Parathyroid adenoma (tissue), 2 donors: ENCODE measurements at regions not wholly inside any gene's neighbourhood (a gene's known extent, or its start where the extent isn't known, plus 50 kb on each side); places are given as distances from the start of the nearest gene placed in this dataset.

ENCODE experiments used
- H2AFZ ChIP-seq: fragments of 300-600 bp; sonication (generic); one replicate; pipeline ENCODE4 v1.7.0; 2017; ENCODE audit warnings: antibody characterized with exemption, mild to moderate bottlenecking
- H3K27ac ChIP-seq: fragments of 300-600 bp; sonication (generic); one replicate; pipeline ENCODE4 v1.7.0; 2017
- H3K27me3 ChIP-seq: fragments of 300-600 bp; sonication (generic); one replicate; pipeline ENCODE4 v1.7.0; 2017; ENCODE audit warnings: low read length; ENCODE audit not compliant: control insufficient read depth, insufficient read depth
- H3K36me3 ChIP-seq: fragments of 300-600 bp; sonication (generic); one replicate; pipeline ENCODE4 v1.7.0; 2017; ENCODE audit warnings: low read length; ENCODE audit not compliant: control insufficient read depth, insufficient read depth
- H3K4me1 ChIP-seq: fragments of 300-600 bp; sonication (generic); one replicate; pipeline ENCODE4 v1.7.0; 2017; ENCODE audit warnings: control low read depth
- H3K4me2 ChIP-seq: fragments of 300-600 bp; sonication (generic); one replicate; pipeline ENCODE4 v1.7.0; 2017; ENCODE audit warnings: low read length
- H3K4me3 ChIP-seq: fragments of 300-600 bp; sonication (generic); one replicate; pipeline ENCODE4 v1.7.0; 2017; ENCODE audit warnings: low read depth, low read length
- H3K79me2 ChIP-seq: fragments of 300-600 bp; sonication (generic); one replicate; pipeline ENCODE4 v1.7.0; 2017; ENCODE audit warnings: control low read depth
- H3K9ac ChIP-seq: fragments of 300-600 bp; sonication (generic); one replicate; pipeline ENCODE4 v1.7.0; 2017; ENCODE audit warnings: mild to moderate bottlenecking
- H3K9me3 ChIP-seq: fragments of 300-600 bp; sonication (generic); one replicate; pipeline ENCODE4 v1.7.0; 2017; ENCODE audit warnings: low read length; ENCODE audit not compliant: control insufficient read depth
- TF ChIP-seq, protein P1 (sequence below): fragments of 300-600 bp; sonication (generic); IDR thresholded peaks from one replicate; pipeline ENCODE4 v1.7.0; 2017; ENCODE audit warnings: antibody characterized with exemption, mild to moderate bottlenecking
- donor health status: primary hyperparathyroidism.

DNA sequence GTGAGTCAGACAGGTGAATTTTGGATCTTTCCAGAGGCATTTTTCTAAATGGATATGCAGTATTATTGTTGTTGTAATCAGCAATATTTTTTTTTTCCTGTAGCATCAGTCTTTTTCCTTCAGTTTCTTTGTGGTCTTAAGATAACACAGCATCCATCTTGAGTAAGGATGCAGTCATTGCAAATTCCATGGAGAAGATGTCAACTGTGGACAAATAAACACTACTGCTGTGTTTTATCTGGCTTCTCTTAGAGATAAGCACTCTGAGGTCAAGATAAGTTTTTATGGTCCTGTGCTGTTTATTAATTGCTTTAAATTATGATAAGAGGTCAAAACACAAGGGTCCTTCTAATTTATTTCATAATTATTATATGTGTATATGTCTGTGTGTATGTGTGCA is 1255.7 kb downstream of the ADGRL3 start:
- H3K9ac ChIP-seq, result no peak overlapping the region
- no peak overlapping the region for H2AFZ ChIP-seq
- no peak overlapping the region for H3K4me3 ChIP-seq
- H3K36me3 ChIP-seq, result no peaks in the 10 kb centered on the region
- no peaks in the 10 kb centered on the region for H3K27me3 ChIP-seq
- no peak overlapping the region for H3K27ac ChIP-seq
- no peak overlapping the region for H3K4me2 ChIP-seq
- no peaks in the 10 kb centered on the region for H3K9me3 ChIP-seq
- H3K4me1 ChIP-seq, result no peaks in the 10 kb centered on the region
- TF ChIP-seq, protein P1, sequence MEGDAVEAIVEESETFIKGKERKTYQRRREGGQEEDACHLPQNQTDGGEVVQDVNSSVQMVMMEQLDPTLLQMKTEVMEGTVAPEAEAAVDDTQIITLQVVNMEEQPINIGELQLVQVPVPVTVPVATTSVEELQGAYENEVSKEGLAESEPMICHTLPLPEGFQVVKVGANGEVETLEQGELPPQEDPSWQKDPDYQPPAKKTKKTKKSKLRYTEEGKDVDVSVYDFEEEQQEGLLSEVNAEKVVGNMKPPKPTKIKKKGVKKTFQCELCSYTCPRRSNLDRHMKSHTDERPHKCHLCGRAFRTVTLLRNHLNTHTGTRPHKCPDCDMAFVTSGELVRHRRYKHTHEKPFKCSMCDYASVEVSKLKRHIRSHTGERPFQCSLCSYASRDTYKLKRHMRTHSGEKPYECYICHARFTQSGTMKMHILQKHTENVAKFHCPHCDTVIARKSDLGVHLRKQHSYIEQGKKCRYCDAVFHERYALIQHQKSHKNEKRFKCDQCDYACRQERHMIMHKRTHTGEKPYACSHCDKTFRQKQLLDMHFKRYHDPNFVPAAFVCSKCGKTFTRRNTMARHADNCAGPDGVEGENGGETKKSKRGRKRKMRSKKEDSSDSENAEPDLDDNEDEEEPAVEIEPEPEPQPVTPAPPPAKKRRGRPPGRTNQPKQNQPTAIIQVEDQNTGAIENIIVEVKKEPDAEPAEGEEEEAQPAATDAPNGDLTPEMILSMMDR, result no peak
- no peaks in the 10 kb centered on the region for H3K79me2 ChIP-seq

DNA sequence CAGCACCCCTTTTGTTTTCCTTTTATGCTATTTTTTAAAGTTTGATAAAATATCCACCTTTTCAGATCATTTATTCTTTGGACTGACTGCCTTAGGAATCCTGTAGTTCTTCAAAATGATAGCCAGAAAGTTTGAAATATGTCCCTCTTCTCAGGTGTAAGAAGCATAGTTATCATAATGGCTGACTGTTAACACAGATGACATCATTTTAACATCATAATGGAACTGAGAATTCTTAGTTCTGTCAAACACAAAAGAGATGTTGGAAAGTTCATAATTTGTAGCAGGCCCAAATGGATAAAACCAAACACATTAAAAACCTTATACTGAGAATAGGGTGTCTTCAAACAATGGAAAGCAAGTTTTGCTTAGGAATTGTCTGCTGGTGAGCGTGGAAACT is 1254.4 kb downstream of the ADGRL3 start:
- no peaks in the 10 kb centered on the region for H3K27me3 ChIP-seq
- no peak overlapping the region for H3K27ac ChIP-seq
- no peak overlapping the region for H2AFZ ChIP-seq
- no peaks in the 10 kb centered on the region for H3K4me1 ChIP-seq
- no peaks in the 10 kb centered on the region for H3K9me3 ChIP-seq
- TF ChIP-seq, protein P1, result no peak
- H3K36me3 ChIP-seq, result no peaks in the 10 kb centered on the region
- H3K79me2 ChIP-seq, result no peaks in the 10 kb centered on the region
- no peak overlapping the region for H3K9ac ChIP-seq
- H3K4me3 ChIP-seq, result no peak overlapping the region
- H3K4me2 ChIP-seq, result no peak overlapping the region

DNA sequence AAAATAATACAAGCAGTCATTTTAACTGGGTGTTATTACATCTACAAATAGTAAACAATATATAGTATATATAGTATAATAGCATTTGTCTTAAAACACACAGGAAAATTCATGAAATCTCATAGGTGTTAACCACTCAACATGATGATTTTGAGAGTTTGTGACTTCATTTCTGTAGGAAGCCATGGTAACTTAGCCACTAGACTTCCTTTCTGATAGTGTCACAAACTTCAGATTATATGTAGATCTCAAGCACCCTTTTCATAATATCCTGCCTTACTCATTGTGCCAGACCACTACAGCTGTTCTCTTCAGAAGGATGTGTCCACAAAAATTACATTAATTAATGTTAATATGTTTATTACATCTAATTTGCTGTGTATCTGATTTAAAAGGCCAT is 1250.6 kb downstream of the ADGRL3 start:
- TF ChIP-seq, protein P1, result no peak

DNA sequence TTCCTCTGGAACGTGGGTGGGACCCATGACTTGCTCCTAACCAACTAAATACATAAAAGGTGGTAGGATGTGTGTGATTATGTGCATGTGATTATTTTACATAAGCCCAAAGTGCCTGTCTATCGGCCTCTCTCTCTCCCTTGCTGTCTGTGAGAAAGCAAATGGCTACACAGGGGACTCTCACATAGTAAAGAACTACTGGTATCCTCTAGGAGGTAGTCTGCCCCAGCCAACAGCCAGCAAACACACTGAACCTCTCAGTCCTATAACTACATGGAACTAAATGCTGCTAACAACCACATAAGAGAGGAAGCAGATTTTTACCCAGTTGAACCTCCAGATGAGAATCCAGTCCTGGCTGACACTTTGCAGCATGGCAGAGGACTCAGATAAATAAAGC is 1249.4 kb downstream of the ADGRL3 start:
- H3K79me2 ChIP-seq, result no peaks in the 10 kb centered on the region
- no peak overlapping the region for H3K9ac ChIP-seq
- H3K4me2 ChIP-seq, result no peak overlapping the region
- no peaks in the 10 kb centered on the region for H3K9me3 ChIP-seq
- no peak overlapping the region for H3K4me3 ChIP-seq
- no peaks in the 10 kb centered on the region for H3K27me3 ChIP-seq
- TF ChIP-seq, protein P1, result no peak
- H2AFZ ChIP-seq, result no peak overlapping the region
- H3K4me1 ChIP-seq, result no peaks in the 10 kb centered on the region
- no peaks in the 10 kb centered on the region for H3K36me3 ChIP-seq
- no peak overlapping the region for H3K27ac ChIP-seq

More for the DNA sequence above, 1250.6 kb downstream of the ADGRL3 start:
- Histone ChIP-seq H3K79me2 (no peaks in the 10 kb centered on the region), H3K27ac (no peak overlapping the region), H3K4me3 (no peak overlapping the region), H3K9me3 (no peaks in the 10 kb centered on the region), H3K27me3 (no peaks in the 10 kb centered on the region), H2AFZ (no peak overlapping the region), H3K4me2 (no peak overlapping the region), H3K4me1 (no peaks in the 10 kb centered on the region), H3K9ac (no peak overlapping the region), H3K36me3 (no peaks in the 10 kb centered on the region)

DNA sequence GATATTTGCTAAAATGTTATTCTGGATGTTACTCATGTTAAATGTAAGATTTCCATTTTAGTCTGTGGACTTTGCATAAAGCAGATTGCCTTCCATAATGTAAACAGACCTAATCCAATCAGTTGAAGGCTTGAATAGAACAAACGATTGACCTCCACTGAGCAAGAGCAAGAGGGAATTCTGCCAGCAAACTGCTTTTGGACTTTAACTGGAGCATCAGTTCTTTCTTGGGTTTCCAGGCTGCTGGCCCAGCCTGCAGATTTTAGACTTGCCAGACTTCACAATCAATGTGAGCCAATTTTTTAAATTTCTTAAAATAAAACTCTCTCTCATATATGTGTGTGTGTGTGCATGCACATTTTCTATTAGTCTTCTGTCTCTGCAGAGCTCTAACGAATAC is 1248.8 kb downstream of the ADGRL3 start:
- Histone ChIP-seq H3K4me1 (no peaks in the 10 kb centered on the region), H3K9ac (no peak overlapping the region), H3K79me2 (no peaks in the 10 kb centered on the region), H3K4me3 (no peak overlapping the region), H3K27me3 (no peaks in the 10 kb centered on the region), H3K4me2 (no peak overlapping the region), H3K36me3 (no peaks in the 10 kb centered on the region), H3K27ac (no peak overlapping the region), H3K9me3 (no peaks in the 10 kb centered on the region), H2AFZ (no peak overlapping the region)
- TF ChIP-seq, protein P1, result no peak
